ENCODE measurements at regions not wholly inside any gene's neighbourhood (a gene's known extent, or its start where the extent isn't known, plus 50 kb on each side); places are given as distances from the start of the nearest gene placed in this dataset.

GRCh38 chr19:13637664-13638063 lies 126.7 kb upstream of the MRI1 start:
- ChIA-PET POLR2A (no interaction called here), CTCF (no interaction called here)
- Histone ChIP-seq H3K36me3 (ENCODE audit: control insufficient read depth in 2 of 2, extremely low read depth in 1 of 2, insufficient read depth in 2 of 2, low read length in 2 of 2) (no peaks in the 10 kb centered on the region), H3K4me1 (ENCODE audit: control insufficient read depth, extremely low read depth, insufficient read depth, low read length) (no peaks in the 10 kb centered on the region), H3K9me3 (replicated peaks; ENCODE audit: control insufficient read depth, insufficient read depth, low read length) (no peaks in the 10 kb centered on the region), H3K9me1 (replicated peaks; ENCODE audit: control insufficient read depth, extremely low read depth, insufficient read depth, low read length) (no peaks in the 10 kb centered on the region), H3K27ac (ENCODE audit: insufficient read depth, low read depth, low read length) (no peak overlapping the region), H3K27me3 (ENCODE audit: control insufficient read depth in 2 of 2, insufficient read depth in 2 of 2, low read length in 2 of 2) (no peaks in the 10 kb centered on the region), H3K79me2 (ENCODE audit: control insufficient read depth, insufficient read depth, low read length) (no peaks in the 10 kb centered on the region), H2AFZ (ENCODE audit: low read depth, low read length) (no peak overlapping the region), H3K4me2 (ENCODE audit: insufficient read depth, low read length) (no peak overlapping the region), H3K4me3 (replicated peaks in 1 of 3; ENCODE audit: insufficient read depth in 1 of 3, low read depth in 1 of 3, low read length in 3 of 3) (no peak overlapping the region), H3K9ac (replicated peaks; ENCODE audit: extremely low read depth, insufficient read depth, low read length) (no peak overlapping the region), H4K20me1 (replicated peaks; ENCODE audit: control insufficient read depth, extremely low read depth, insufficient read depth, low read length) (no peaks in the 10 kb centered on the region)
- dilution Hi-C loops (cut with MboI; ENCODE audit: extremely low pct_ligation_motif_present, low sequenced_read_pairs) (no loop called here), intact Hi-C loops (cut with micrococcal nuclease) (no loop called here)
- no TSS peak for BruUV-seq (replicated peaks)
- no peak for TF ChIP-seq JUN (IDR thresholded peaks at IDR 0.05; ENCODE audit: borderline replicate concordance, insufficient read depth, insufficient read length, low read depth)
- TF ChIP-seq MAX (IDR thresholded peaks at IDR 0.05; ENCODE audit: insufficient read depth, insufficient read length): no peak
- TF ChIP-seq MYC (IDR thresholded peaks at IDR 0.05; ENCODE audit: low read depth, low read length): no peak
- no peak for TF ChIP-seq CTCF (IDR thresholded peaks at IDR 0.05; ENCODE audit: extremely low read depth in 1 of 2, insufficient read depth in 1 of 2, low read depth in 1 of 2, low read length in 2 of 2)
- TF ChIP-seq EZH2 (IDR thresholded peaks at IDR 0.05; ENCODE audit: borderline replicate concordance, low read depth, low read length, severe bottlenecking): no peak
- no peak for TF ChIP-seq POLR2A (IDR thresholded peaks at IDR 0.05; ENCODE audit: low read depth, low read length)
- no peak for TF ChIP-seq POLR2AphosphoS5 (IDR thresholded peaks at IDR 0.05; ENCODE audit: insufficient read depth, low read depth, low read length)
- TF ChIP-seq GATA2 (IDR thresholded peaks at IDR 0.05; ENCODE audit: insufficient read depth, insufficient read length, low read depth, low read length): no peak
- TF ChIP-seq FOS (IDR thresholded peaks at IDR 0.05; ENCODE audit: borderline replicate concordance, insufficient read depth, low read length): no peak
- DNase-seq (ENCODE audit: low read depth, low spot score): no peak
- FAIRE-seq: no peak
